HG03469 (cell line): ENCODE measurements at regions not wholly inside any gene's neighbourhood (a gene's known extent, or its start where the extent isn't known, plus 50 kb on each side); places are given as distances from the start of the nearest gene placed in this dataset.

Source experiments
- ATAC-seq: cut with Tn5 transposase; IDR thresholded peaks from one replicate; pipeline ENCODE4 v1.9.1; 2021; ENCODE audit warnings: mild to moderate bottlenecking, moderate library complexity, moderate number of reproducible peaks; ENCODE audit not compliant: unreplicated experiment

DNA sequence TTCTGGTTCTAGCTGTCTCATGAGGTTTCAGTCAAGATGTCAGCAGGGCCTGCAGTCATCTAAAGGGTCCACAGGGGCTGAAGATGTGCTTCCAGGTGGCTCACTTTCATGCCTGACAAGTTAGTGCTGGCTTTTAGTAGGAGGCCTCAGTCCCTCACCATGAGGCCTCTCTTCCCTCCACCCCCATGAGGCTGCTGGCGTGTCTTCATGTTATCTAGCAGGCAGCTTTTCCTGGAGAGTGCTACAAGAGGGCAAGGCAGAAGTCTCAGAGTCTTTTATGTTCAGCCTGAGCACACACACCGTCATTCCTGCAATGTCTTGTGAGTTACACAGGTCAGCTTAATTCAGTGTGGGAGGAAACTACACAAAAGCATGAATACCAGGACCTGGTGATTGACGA is 769.9 kb downstream of the HDGFL1 start:
- no peak for ATAC-seq

DNA sequence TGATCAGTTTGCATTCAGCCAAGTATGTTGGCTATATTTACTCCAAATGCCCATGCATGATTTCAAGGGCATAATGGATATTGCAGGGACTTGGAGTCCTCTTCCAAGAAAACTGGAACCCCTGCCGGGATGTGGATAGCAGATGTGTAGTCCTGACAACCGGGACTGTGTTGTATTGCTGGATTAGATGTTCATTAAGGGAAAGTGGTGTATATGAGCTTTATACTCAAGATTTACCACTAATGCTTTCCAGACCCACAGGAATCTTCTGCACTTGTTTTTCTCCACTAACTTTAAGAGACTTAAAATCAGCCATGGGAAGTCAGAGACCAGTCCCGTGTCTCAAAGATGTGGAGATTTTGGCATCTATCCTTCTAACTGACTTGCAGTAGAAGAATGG is 770.9 kb downstream of the HDGFL1 start:
- no peak for ATAC-seq

DNA sequence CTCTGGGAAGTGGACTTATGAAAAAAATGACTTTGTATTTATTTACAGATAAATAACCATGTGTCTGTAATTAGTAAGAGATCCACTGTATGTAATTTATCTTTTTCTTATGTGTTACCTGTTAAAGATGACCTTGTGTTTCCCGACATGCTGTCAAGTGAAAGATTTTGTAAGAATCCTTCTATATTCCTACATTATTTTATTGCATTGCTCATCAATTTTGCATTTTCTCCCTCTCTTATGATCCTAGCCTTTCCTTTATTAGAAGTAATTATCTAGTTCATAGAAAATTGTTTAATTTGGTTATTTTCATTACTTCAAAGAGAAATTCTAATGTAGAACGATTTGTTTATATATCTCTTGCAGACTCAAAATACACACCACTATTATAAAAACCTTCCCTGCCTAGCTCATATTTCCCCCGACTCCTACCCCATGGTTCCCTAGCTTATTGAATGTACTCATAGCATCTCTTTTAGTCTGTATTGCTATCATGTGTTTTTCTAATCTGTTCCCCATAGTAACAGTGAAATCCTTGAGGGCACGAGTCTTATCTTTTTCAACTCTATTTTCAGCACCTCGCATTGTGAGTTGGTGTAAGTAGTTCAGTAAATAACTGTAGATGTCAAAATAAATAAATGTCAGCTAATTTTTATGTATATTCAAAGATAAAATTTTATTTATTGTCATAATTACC is 774.4 kb downstream of the HDGFL1 start:
- no peak for ATAC-seq

DNA sequence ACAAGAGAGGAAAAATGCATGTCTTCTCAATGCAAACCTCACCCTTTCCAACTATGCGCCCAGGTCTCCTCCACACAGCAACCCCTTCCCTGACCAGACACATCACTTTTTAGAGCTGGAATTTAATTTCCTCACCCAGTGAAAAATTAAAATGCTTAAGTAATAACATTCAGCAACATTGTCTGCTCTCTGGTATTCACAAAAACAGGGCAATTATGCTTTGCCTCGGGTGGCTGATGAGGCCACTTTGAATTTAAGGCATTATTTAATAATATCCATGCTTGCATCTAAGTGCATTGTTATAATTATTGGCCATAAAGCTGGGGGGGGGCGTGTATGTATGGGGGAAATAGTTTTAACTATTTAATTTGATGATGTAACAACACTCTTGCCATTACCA is 777.8 kb upstream of the NRSN1 start:
- no peak for ATAC-seq

DNA sequence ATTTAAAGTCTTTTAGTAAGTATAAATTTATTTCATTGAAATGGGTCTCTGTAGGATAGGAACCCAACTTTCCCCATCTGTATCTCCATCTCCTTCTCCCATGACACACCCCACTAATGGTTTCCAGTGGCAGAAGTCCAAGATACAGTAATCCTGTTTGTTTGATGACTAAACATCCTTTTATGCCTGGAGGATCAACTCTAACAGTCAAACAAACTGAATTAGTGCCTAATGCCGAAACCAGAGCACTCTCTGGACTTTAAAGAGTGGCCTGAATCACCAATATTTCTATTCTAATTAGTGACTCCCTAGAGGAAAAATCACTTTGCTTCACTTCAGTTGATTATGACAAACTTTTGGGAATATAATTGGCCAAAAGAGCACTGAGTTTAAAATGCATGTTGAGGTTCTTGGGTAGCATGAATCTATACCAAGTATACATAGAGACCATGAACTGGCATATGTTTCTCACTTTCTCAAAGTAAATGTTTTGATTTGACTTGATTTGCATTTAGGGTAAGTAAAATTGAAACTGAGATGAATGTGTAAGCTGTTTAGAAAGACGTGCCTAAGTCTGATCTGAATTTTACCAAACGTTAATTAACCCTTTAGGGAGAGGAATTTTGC is 776.4 kb upstream of the NRSN1 start:
- ATAC-seq = no peak

DNA sequence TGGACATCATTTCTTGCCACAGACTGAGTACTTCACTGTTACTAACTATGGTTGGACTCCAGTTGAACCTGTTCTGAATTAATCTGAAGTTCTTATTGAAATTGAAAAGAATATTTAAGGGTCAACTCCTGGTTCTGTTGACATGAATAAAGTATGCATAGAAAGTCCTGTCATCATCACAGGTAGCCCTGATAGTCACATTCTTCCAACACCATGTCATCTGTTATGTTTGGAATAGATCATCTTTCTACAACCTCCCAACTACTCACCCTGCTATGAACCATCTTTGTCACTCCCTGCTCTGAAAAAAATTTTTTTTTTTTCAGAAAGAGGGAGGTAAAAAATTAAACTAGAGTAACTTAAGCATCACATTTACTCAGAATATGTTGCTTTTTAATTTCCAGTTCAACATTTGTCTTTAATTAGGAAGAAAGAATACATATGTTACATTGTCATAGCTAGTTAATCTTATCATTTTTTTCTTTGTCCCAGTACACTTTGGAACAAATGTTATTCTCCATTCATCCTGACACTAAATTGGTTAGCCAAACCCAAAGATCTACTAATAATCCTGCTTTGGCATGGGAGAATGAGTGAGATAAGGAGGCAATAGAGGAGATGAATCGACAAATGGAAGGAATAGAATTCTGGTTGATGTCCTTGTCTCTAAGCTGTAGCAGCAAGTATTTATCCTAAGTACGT is 775.1 kb upstream of the NRSN1 start:
- no peak for ATAC-seq

DNA sequence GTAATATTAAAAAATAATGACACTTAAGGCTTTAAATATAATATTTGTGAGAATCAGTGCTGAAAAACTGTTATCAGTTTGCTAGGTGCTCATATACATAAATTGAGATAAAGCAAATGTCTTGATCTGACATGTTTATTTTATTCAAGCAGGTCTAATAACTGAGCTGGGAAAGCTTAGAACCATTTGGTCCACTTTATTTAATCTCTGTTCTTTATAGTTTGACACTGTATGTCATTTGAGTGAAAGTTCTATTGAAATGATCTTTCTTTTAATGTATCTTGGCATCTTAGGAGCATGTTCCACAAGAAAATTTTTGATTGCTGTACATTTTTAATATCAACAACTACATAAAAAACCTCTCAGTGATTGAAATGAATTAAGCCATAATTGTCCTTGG is 772.0 kb upstream of the NRSN1 start:
- ATAC-seq = no peak

DNA sequence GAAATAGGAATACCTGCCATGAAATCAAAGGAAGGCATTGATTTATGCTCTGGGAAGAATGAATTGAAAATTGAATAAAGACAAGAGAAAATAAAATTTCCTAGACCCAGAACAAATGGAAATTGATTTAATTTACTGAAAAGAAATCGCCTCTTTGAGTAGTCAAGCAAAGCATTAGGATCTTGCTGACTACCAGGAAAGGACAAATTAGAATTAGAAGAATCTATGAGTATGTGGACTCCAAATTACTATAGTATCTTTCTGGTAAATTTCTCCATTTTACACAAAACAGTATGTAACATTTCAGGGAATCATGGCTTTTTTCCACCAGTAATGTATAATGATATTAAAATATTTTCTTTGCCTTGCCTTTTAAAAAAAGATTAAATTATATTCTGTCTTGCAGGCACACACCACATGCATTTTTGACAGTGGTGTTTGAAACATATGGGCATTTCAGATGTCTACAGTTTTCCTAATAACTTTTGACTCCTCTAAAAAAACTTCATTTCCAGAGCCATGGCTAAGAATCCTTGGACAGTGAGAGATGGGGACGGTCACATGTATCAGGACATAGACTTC is 768.7 kb upstream of the NRSN1 start:
- ATAC-seq = no peak

DNA sequence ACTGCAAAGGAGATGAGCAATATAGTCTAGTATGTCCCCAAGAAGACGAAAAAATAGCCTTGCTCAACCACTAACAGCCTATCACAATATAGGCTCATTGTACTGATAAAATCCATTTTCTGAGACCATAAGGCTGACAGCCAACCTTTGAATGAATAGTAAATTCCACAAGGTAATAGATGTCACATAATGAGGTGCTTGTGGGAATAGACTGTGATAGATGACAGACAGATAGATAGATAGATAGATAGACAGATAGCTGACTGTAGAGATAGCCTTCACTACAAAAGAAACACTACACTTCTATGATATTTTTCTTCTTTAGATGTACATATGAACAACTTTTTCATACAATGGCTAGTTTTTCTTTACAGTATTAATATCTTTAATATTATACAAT is 760.3 kb upstream of the NRSN1 start:
- no peak for ATAC-seq

DNA sequence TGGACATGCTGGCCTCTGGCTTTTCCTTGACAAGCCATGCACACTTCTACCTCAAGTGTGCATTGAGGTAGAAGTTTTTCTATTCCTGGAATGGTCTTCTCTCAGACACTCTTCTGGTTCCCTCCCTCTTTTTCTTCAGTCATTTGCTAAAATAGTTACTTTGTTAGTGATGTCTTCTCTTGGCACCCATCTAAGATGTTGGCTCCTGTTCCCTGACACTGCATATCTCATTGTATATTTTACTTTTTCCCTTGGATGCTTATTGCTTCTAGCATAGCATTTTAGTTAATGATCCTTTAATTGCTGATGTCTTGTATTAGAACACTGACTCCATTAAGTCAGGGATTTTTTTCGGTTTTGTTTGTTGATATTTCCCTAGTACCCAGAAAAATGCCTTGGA is 758.7 kb upstream of the NRSN1 start:
- no peak for ATAC-seq

DNA sequence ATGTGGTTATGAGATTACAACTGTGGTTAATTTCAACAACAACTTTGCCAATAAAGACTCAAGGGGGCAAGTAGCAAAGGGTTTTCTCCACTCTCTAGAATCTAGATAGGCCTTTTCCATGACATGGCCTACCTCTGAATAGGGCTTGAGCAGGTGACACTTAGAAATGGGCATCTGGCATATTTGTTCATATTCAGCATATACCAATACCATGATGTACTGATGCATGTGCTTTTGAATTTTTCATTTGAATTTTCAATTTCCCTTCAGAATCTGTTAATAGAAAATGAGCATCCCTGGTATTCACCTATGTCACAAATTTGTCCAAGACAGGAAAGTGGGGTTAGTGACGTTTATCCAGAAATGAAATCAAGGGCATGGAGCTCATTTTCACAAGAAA is 757.5 kb upstream of the NRSN1 start:
- ATAC-seq = no peak

DNA sequence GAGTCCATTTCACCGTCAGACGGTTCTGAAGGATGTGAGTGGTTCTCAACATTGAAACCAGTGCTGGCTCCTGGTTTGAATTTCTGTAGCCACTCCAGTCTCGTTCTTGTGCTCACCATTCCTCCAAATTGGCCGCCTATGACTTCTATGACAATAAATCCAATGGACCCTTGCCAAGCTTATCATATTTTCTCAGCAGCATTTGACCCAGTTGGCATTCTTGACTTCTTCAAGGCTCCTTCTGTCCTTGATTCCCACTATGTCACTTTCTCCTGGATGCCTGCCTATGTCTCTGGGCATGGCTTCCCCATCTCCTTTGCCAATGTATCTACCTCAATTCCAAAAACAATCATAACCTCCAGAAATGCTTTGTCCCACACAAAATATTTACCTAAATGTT is 756.0 kb upstream of the NRSN1 start:
- ATAC-seq = no peak

DNA sequence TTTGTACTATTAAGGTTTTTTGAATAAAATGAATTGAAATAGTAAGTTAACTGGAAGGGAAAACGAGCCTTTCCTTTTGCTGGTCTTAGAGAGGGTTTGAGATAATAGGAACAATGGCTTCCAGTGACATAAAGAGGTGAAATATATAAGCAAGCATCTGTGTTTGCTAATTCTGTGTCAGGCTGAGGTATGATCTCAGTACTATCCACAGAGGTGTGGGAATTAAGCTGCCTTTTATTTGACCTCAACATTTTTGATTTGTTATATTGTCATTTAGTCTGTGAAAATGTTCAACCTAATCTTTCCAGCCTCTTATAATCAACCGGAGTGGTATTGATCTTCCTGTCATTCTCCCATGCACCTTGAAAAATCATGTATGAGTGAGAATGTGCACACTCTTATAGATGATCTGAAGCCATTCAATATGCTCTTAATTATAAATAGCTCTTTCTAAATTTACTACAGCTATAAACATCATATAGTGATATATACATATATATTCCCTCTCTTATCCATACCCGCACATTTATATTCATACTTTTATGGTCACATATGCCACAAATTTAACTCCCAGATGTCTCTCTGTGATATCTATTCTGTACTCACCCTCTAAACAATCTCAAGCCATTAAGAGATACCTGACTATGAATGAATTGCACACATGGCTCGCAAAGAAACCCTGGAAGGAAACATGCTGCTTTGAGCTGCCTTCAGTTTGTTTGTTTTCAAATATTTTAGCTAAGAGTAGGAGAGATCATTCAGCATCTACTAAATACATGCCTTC is 754.7 kb upstream of the NRSN1 start:
- ATAC-seq = no peak

DNA sequence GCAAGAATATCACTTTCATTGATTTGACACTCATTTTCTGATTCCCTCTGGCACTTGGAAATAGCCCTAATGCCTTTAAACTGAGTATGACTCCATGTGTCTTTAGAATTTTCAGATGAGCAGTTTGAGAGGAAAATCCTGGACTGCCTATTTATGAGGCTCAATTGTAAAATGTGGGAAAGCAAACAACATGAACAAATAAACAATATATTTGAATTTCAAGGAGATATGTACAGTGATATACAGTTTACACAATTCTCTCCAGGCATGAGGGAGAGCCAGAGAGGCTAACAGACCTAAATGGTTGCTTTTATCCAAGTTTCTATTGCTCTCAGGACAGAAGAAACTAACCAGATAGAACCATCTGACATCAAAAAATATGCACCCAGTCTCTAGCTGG is 748.2 kb upstream of the NRSN1 start:
- ATAC-seq = no peak

DNA sequence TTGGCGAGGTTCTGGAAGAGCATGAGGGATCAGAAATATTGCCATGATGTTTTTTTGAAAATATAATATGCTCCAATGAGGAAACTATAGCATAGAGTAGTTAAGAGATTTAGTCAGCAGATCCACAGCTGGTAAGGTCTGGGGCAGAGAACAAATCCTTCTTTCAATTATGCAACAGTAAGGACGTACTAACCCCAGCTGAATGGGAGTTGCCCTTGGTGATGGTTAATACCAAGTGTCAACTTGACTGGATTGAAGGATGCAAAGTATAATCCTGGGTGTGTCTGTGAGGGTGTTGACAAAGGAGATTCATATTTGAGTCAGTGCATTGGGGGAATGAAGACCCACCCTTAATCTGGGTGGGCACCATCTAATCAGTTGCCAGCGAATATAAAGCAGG is 745.5 kb upstream of the NRSN1 start:
- ATAC-seq = no peak

DNA sequence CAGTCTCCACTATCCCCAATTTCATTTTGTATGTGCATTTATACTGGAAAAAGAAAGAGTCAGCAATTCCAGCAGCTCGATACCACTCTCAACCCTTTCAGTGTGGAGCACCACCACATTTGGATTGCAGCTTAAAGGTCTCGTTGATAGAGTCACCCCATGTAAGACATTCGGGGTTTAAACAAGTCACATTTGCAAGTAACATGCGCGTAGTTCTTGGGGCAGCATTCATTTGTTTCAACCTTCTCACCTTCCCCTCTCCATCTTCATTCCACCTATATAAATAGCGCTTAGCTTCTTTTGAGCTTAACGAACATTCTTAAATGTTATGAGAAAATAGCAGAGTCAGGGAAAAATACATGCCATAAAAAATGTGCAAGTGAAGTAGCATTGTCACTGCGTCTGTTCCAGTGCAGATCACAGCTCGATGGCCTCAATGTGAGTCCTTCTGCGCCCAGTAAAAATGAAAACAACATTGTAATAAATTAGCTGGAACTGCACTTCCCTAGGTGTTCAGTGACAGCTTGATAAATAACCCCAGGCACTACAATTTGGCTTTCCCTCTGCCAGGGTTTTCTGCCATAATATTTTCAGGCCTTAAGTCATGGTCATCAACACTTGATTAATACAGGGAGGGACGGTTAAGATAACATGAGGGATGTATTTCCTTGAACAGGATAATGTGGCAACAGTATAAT is 737.8 kb upstream of the NRSN1 start:
- no peak for ATAC-seq

DNA sequence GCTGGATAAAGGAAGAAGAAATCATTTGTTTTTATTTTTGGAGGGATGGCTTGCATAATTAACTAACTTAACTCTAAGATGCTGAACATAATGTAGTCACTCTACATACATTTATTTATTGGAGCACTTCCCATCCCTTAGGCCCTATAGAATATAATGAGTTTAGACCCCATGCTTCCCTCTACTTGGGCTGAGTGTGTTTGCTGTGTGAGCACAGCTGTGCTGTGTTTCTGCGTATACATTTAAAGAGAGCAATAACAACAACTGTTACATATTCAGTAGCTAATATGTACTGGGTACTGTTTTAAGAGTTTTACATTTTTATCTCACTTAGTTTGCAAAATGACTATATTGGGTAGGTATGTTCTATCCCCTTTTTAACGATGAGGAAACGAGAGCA is 736.6 kb upstream of the NRSN1 start:
- no peak for ATAC-seq

DNA sequence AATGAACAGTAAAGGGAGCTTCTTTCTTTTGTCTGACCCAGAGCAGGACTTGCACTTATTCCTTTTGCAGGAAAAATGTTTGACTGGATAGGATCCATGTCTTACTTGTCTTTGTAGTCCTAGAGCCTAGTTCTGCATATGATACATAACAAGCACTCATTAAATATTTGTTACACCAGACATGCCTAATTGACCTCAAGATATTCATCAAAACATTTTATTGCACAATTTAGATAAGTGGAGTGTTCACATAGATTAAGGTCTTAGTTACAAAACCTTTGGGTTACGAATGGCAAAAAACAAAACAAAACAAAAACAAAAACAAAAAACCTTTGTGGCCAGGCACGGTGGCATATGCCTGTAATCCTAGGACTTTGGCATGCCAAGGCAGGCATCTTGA is 735.8 kb upstream of the NRSN1 start:
- ATAC-seq = no peak

DNA sequence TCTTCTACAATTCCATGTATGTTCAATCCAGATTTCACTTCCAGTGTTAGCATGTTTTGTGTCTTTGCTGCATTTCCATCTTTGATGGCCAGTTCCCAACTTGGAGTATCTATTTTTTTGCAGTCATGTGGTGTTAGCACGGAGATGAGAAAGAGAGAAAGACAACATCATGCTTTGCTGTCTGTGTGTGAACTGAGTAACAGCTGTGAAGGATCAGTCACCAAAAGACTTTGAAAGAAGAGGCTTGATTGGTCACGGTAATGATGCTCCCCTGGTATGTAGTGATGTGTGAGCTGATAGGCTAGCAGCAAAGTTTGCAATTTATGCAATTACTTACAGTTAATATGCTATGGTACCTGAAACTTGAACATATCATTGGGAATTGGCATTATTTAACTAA is 731.3 kb upstream of the NRSN1 start:
- ATAC-seq = no peak

DNA sequence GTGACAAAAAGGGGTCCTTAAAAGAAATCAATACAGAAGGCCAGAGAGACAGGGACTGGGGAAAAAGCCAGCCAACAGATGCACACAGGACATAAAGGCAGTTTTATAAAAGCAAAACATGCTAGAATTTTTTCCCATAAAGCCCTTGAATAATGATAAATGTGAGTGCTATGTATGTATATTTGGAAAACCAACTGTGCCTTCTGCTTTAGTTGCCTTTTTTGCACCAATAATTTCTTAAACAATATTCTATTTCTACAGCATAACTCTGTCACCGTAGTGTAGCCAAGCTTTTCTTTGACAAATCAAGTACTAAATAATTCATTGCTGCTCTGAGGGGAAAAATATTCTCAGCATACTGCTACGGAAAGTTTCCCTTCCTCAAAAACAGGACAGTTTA is 730.6 kb upstream of the NRSN1 start:
- no peak for ATAC-seq

DNA sequence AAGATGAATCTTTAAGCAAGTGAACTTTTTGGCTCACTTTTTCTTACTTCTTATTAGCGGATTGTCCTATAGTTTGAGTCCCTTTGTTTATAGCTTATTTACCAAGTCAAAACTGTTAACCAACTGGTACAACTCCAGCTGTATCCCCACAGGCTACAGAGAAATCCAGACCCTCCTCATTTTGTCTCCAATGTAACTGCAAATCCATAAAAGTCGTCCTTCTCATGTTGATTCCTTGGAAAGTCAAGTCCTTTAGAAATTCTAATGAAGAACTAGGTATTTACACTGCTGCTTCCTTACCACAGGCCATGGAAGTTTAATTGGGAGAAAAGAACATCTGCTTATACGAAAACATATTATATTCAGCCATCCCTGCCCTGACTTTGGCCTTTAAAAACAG is 729.1 kb upstream of the NRSN1 start:
- ATAC-seq = no peak
